ENCODE measurements at regions not wholly inside any gene's neighbourhood (a gene's known extent, or its start where the extent isn't known, plus 50 kb on each side); places are given as distances from the start of the nearest gene placed in this dataset.

- H3K27ac ChIP-seq (ENCODE audit: low read depth, low read length, poor library complexity, severe bottlenecking) = no peak overlapping the region
- no peak for TF ChIP-seq CTCF (conservative IDR thresholded peaks at IDR 0.05; ENCODE audit: low read length)
- TF ChIP-seq EZH2phosphoT487 (IDR thresholded peaks at IDR 0.05; ENCODE audit: borderline replicate concordance, low read depth, low read length) = no peak
- no peaks in the 10 kb centered on the region for H3K79me2 ChIP-seq (ENCODE audit: insufficient read depth, low read depth, low read length)
- H3K4me2 ChIP-seq (ENCODE audit: low read length) = no peak overlapping the region
- DNase-seq (ENCODE audit: low spot score) = no peak
- H3K4me3 ChIP-seq (ENCODE audit: low read depth, low read length, poor library complexity, severe bottlenecking) = no peak overlapping the region
- CTCF ChIA-PET (ENCODE audit: unreplicated experiment) = no interaction called here
- no peaks in the 10 kb centered on the region for H3K9me3 ChIP-seq (ENCODE audit: low read length)
- H3K36me3 ChIP-seq (ENCODE audit: insufficient read depth, low read length) = no peaks in the 10 kb centered on the region
- H3K9me2 ChIP-seq (ENCODE audit: insufficient read depth, low read length) = no peaks in the 10 kb centered on the region
- intact Hi-C loops (cut with micrococcal nuclease; ENCODE audit: unreplicated experiment) = no loop called here
- no peaks in the 10 kb centered on the region for H4K20me1 ChIP-seq (ENCODE audit: insufficient read depth, low read length)
- POLR2A ChIA-PET = interaction anchor here (1.1 kb wide), 1 partner anchor 14 kb away, joined by 6 read pairs; no protein-coding TSS in a partner anchor
- no peaks in the 10 kb centered on the region for H3K4me1 ChIP-seq (ENCODE audit: insufficient read depth, low read length, poor library complexity, severe bottlenecking)
- BruUV-seq (replicated peaks) = no TSS peak
- H2AFZ ChIP-seq (ENCODE audit: low read length) = no peak overlapping the region
Observed at GRCh38 chr20:10832141-10832540, 158.3 kb upstream of the JAG1 start.

DNA sequence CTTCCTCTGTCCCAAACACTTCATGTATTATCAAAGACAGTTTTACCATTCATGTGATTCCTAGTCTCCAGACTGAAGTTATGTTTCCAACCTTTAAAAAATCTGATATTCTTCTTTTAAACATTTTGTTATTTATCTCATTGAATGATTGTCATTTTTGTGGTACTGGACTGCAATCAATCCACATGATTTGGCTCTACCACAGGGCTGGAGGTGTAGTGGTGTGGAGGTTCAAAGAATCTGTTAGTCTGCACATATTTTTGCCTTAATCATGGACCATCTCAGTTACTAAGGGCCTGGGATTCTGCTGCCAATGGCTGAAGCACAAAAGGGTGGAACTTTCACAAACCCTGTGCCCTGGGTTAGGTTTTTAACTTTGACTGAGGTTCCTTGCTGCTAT is 164.1 kb upstream of the JAG1 start:
- TF ChIP-seq EZH2phosphoT487 (IDR thresholded peaks at IDR 0.05; ENCODE audit: borderline replicate concordance, low read depth, low read length) (no peak), CTCF (conservative IDR thresholded peaks at IDR 0.05; ENCODE audit: low read length) (no peak)
- intact Hi-C loops (cut with micrococcal nuclease; ENCODE audit: unreplicated experiment) = no loop called here
- no peak overlapping the region for H3K27ac ChIP-seq (ENCODE audit: low read depth, low read length, poor library complexity, severe bottlenecking)
- H4K20me1 ChIP-seq (ENCODE audit: insufficient read depth, low read length) = no peaks in the 10 kb centered on the region
- DNase-seq (ENCODE audit: low spot score) = no peak
- no peak overlapping the region for H2AFZ ChIP-seq (ENCODE audit: low read length)
- BruUV-seq (replicated peaks) = no TSS peak
- ChIA-PET CTCF (ENCODE audit: unreplicated experiment) (no interaction called here), POLR2A (interaction anchor here (0.6 kb wide), 1 partner anchor 246 kb away, joined by 4 read pairs; no protein-coding TSS in a partner anchor)
- no peaks in the 10 kb centered on the region for H3K9me2 ChIP-seq (ENCODE audit: insufficient read depth, low read length)
- H3K4me3 ChIP-seq (ENCODE audit: low read depth, low read length, poor library complexity, severe bottlenecking) = no peak overlapping the region
- H3K36me3 ChIP-seq (ENCODE audit: insufficient read depth, low read length) = no peaks in the 10 kb centered on the region
- H3K9me3 ChIP-seq (ENCODE audit: low read length) = no peaks in the 10 kb centered on the region
- no peaks in the 10 kb centered on the region for H3K79me2 ChIP-seq (ENCODE audit: insufficient read depth, low read depth, low read length)
- H3K4me2 ChIP-seq (ENCODE audit: low read length) = no peak overlapping the region
- H3K4me1 ChIP-seq (ENCODE audit: insufficient read depth, low read length, poor library complexity, severe bottlenecking) = no peaks in the 10 kb centered on the region

DNA sequence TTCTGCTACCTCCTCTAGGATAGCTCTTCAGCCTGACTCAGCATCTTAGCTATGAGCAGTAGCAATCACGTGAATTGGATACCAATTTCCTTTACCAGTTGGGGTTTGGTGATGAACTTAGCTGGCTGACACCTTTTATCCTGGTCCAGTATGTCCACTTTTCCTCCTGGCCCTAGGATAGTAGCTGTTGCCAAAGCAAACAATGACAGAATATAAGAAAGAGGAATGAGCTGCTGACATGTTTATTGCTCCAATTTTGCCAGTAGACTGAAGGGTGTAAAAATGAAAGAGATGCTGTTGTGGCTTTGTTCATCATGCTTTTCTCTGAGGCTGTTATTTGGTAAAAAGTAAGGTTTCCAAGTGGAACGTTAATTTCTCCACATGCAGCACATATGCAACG is 168.3 kb upstream of the JAG1 start:
- no peaks in the 10 kb centered on the region for H3K79me2 ChIP-seq (ENCODE audit: insufficient read depth, low read depth, low read length)
- no TSS peak for BruUV-seq (replicated peaks)

More for the DNA sequence above, 168.3 kb upstream of the JAG1 start:
- Histone ChIP-seq H3K4me3 (ENCODE audit: low read depth, low read length, poor library complexity, severe bottlenecking) (no peak overlapping the region), H3K36me3 (ENCODE audit: insufficient read depth, low read length) (no peaks in the 10 kb centered on the region), H2AFZ (ENCODE audit: low read length) (no peak overlapping the region), H3K4me1 (ENCODE audit: insufficient read depth, low read length, poor library complexity, severe bottlenecking) (no peaks in the 10 kb centered on the region), H3K9me3 (ENCODE audit: low read length) (no peaks in the 10 kb centered on the region), H3K9me2 (ENCODE audit: insufficient read depth, low read length) (no peaks in the 10 kb centered on the region), H3K4me2 (ENCODE audit: low read length) (no peak overlapping the region), H3K27ac (ENCODE audit: low read depth, low read length, poor library complexity, severe bottlenecking) (no peak overlapping the region), H4K20me1 (ENCODE audit: insufficient read depth, low read length) (no peaks in the 10 kb centered on the region)
- DNase-seq (ENCODE audit: low spot score) = no peak
- ChIA-PET POLR2A (no interaction called here), CTCF (ENCODE audit: unreplicated experiment) (no interaction called here)
- intact Hi-C loops (cut with micrococcal nuclease; ENCODE audit: unreplicated experiment) = no loop called here
- no peak for TF ChIP-seq EZH2phosphoT487 (IDR thresholded peaks at IDR 0.05; ENCODE audit: borderline replicate concordance, low read depth, low read length)
- TF ChIP-seq CTCF (conservative IDR thresholded peaks at IDR 0.05; ENCODE audit: low read length) = no peak
